ENCODE measurements at regions not wholly inside any gene's neighbourhood (a gene's known extent, or its start where the extent isn't known, plus 50 kb on each side); places are given as distances from the start of the nearest gene placed in this dataset.

DNA sequence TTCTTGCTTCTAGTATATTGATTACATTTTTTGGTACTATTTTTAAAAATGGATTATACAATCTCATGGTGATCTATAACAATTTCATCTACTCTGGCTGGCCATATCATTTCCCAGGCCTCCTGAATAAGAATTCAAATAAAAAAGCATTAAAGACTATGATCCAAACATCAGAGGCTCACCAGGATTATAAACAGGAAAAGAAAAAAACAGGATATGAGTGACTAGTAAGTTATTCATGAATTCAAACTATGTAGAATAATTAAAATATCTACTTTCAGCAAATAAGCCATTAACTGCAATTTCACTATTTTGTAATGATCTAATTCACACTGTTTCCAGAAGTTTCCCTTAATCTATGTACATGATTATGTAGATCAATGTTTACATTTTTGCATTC lies 293.1 kb upstream of the CDH6 start:
- Histone ChIP-seq H3K9me1 (replicated peaks; ENCODE audit: control insufficient read depth, extremely low read depth, insufficient read depth, low read length) (no peaks in the 10 kb centered on the region), H3K4me2 (ENCODE audit: insufficient read depth, low read length) (no peak overlapping the region), H4K20me1 (replicated peaks; ENCODE audit: control insufficient read depth, extremely low read depth, insufficient read depth, low read length) (no peaks in the 10 kb centered on the region), H3K4me3 (replicated peaks in 1 of 3; ENCODE audit: insufficient read depth in 1 of 3, low read depth in 1 of 3, low read length in 3 of 3) (no peak overlapping the region), H3K4me1 (ENCODE audit: control insufficient read depth, extremely low read depth, insufficient read depth, low read length) (peaks cover 4% of the 10 kb centered on the region), H3K79me2 (ENCODE audit: control insufficient read depth, insufficient read depth, low read length) (no peaks in the 10 kb centered on the region), H3K27me3 (ENCODE audit: control insufficient read depth in 2 of 2, insufficient read depth in 2 of 2, low read length in 2 of 2) (no peaks in the 10 kb centered on the region), H3K9me3 (replicated peaks; ENCODE audit: control insufficient read depth, insufficient read depth, low read length) (no peaks in the 10 kb centered on the region), H3K36me3 (ENCODE audit: control insufficient read depth in 2 of 2, extremely low read depth in 1 of 2, insufficient read depth in 2 of 2, low read length in 2 of 2) (no peaks in the 10 kb centered on the region), H2AFZ (ENCODE audit: low read depth, low read length) (no peak overlapping the region), H3K27ac (ENCODE audit: insufficient read depth, low read depth, low read length) (peak overlapping the region; percentile 6), H3K9ac (replicated peaks; ENCODE audit: extremely low read depth, insufficient read depth, low read length) (no peak overlapping the region)
- ChIA-PET POLR2A (no interaction called here), CTCF (no interaction called here)
- FAIRE-seq (no peak), DNase-seq (ENCODE audit: low read depth, low spot score) (peak; percentile 1)
- TF ChIP-seq JUN (IDR thresholded peaks at IDR 0.05; ENCODE audit: borderline replicate concordance, insufficient read depth, insufficient read length, low read depth), result no peak
- peak; percentile 12 for TF ChIP-seq FOS (IDR thresholded peaks at IDR 0.05; ENCODE audit: borderline replicate concordance, insufficient read depth, low read length)
- TF ChIP-seq POLR2AphosphoS5 (IDR thresholded peaks at IDR 0.05; ENCODE audit: insufficient read depth, low read depth, low read length), result no peak
- TF ChIP-seq, protein P1, sequence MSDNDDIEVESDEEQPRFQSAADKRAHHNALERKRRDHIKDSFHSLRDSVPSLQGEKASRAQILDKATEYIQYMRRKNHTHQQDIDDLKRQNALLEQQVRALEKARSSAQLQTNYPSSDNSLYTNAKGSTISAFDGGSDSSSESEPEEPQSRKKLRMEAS (IDR thresholded peaks at IDR 0.05; ENCODE audit: insufficient read depth, insufficient read length), result no peak
- no peak for TF ChIP-seq GATA2 (IDR thresholded peaks at IDR 0.05; ENCODE audit: insufficient read depth, insufficient read length, low read depth, low read length)
- dilution Hi-C loops (cut with MboI; ENCODE audit: extremely low pct_ligation_motif_present, low sequenced_read_pairs), result no loop called here
- BruUV-seq (replicated peaks), result no TSS peak
- intact Hi-C loops (cut with micrococcal nuclease), result no loop called here

DNA sequence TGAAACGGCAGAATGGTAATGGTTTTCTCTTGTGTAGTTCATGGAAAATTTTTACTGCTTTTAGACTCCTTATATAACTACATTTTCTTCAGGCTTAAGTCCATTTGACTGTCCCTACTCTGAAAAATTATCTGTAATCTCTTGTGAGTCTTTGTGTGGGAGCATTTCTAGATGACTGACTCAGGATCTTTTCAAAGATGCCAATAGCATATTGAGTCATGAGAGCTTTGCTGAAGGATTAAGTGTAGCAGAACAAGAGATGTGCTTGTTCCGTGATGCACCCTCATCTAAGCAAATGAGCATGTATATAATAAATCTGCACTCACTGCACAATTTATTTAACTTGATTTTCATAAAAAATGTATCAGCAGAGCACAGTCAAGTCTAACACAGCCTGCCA lies 298.7 kb upstream of the CDH6 start:
- TF ChIP-seq JUN (IDR thresholded peaks at IDR 0.05; ENCODE audit: borderline replicate concordance, insufficient read depth, insufficient read length, low read depth) (no peak), MYC (IDR thresholded peaks at IDR 0.05; ENCODE audit: low read depth, low read length) (no peak), POLR2AphosphoS5 (IDR thresholded peaks at IDR 0.05; ENCODE audit: insufficient read depth, low read depth, low read length) (no peak), POLR2A (IDR thresholded peaks at IDR 0.05; ENCODE audit: low read depth, low read length) (no peak), GATA2 (IDR thresholded peaks at IDR 0.05; ENCODE audit: insufficient read depth, insufficient read length, low read depth, low read length) (no peak), FOS (IDR thresholded peaks at IDR 0.05; ENCODE audit: borderline replicate concordance, insufficient read depth, low read length) (no peak), EZH2 (IDR thresholded peaks at IDR 0.05; ENCODE audit: borderline replicate concordance, low read depth, low read length, severe bottlenecking) (no peak)
- TF ChIP-seq, protein P1 (IDR thresholded peaks at IDR 0.05; ENCODE audit: insufficient read depth, insufficient read length), result no peak
- TF ChIP-seq, protein P2, sequence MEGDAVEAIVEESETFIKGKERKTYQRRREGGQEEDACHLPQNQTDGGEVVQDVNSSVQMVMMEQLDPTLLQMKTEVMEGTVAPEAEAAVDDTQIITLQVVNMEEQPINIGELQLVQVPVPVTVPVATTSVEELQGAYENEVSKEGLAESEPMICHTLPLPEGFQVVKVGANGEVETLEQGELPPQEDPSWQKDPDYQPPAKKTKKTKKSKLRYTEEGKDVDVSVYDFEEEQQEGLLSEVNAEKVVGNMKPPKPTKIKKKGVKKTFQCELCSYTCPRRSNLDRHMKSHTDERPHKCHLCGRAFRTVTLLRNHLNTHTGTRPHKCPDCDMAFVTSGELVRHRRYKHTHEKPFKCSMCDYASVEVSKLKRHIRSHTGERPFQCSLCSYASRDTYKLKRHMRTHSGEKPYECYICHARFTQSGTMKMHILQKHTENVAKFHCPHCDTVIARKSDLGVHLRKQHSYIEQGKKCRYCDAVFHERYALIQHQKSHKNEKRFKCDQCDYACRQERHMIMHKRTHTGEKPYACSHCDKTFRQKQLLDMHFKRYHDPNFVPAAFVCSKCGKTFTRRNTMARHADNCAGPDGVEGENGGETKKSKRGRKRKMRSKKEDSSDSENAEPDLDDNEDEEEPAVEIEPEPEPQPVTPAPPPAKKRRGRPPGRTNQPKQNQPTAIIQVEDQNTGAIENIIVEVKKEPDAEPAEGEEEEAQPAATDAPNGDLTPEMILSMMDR (IDR thresholded peaks at IDR 0.05; ENCODE audit: extremely low read depth in 1 of 2, insufficient read depth in 1 of 2, low read depth in 1 of 2, low read length in 2 of 2), result no peak
- ChIA-PET POLR2A (no interaction called here), CTCF (no interaction called here)
- Histone ChIP-seq H4K20me1 (replicated peaks; ENCODE audit: control insufficient read depth, extremely low read depth, insufficient read depth, low read length) (no peaks in the 10 kb centered on the region), H3K9me1 (replicated peaks; ENCODE audit: control insufficient read depth, extremely low read depth, insufficient read depth, low read length) (no peaks in the 10 kb centered on the region), H3K9ac (replicated peaks; ENCODE audit: extremely low read depth, insufficient read depth, low read length) (no peak overlapping the region), H3K4me1 (ENCODE audit: control insufficient read depth, extremely low read depth, insufficient read depth, low read length) (no peaks in the 10 kb centered on the region), H3K79me2 (ENCODE audit: control insufficient read depth, insufficient read depth, low read length) (no peaks in the 10 kb centered on the region), H3K9me3 (replicated peaks; ENCODE audit: control insufficient read depth, insufficient read depth, low read length) (no peaks in the 10 kb centered on the region), H3K4me2 (ENCODE audit: insufficient read depth, low read length) (no peak overlapping the region), H3K4me3 (replicated peaks in 1 of 3; ENCODE audit: insufficient read depth in 1 of 3, low read depth in 1 of 3, low read length in 3 of 3) (no peak overlapping the region), H3K36me3 (ENCODE audit: control insufficient read depth in 2 of 2, extremely low read depth in 1 of 2, insufficient read depth in 2 of 2, low read length in 2 of 2) (no peaks in the 10 kb centered on the region), H3K27ac (ENCODE audit: insufficient read depth, low read depth, low read length) (no peak overlapping the region), H2AFZ (ENCODE audit: low read depth, low read length) (no peak overlapping the region), H3K27me3 (ENCODE audit: control insufficient read depth in 2 of 2, insufficient read depth in 2 of 2, low read length in 2 of 2) (no peaks in the 10 kb centered on the region)
- DNase-seq (ENCODE audit: low read depth, low spot score) (no peak), FAIRE-seq (no peak)
- dilution Hi-C loops (cut with MboI; ENCODE audit: extremely low pct_ligation_motif_present, low sequenced_read_pairs) (no loop called here), intact Hi-C loops (cut with micrococcal nuclease) (no loop called here)
- BruUV-seq (replicated peaks), result no TSS peak

Measured in endothelial cell of umbilical vein (primary cell).